GM12874 (cell line): ENCODE measurements at regions not wholly inside any gene's neighbourhood (a gene's known extent, or its start where the extent isn't known, plus 50 kb on each side); places are given as distances from the start of the nearest gene placed in this dataset.

ENCODE experiments used
- CTCF ChIP-seq: IDR thresholded peaks from 2 replicates; pipeline ENCODE4 v1.5.1; 2011; ENCODE audit warnings: low read depth, mild to moderate bottlenecking, control low read depth, low read length, moderate library complexity; ENCODE audit not compliant: insufficient read depth

DNA sequence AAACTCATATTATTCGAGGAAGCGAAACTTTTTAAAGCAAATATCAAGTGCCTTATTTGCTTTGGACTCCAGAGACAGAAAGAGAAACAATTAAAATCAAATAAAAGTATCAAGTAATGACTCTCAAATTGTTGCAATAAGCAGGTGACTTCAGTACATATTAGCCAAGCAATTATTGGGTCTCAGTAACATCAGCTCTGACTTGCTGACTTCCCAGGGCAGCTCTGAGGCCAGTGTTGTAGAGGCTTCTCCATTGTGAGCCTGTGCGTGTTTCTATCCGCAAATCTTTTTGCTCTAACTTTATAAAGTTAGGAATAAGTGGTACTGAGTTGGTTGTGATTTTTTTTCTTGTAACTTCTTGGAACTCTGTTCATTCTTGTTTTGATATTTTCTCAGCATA lies 186.8 kb upstream of the PRLR start:
- TF ChIP-seq CTCF, result no peak

DNA sequence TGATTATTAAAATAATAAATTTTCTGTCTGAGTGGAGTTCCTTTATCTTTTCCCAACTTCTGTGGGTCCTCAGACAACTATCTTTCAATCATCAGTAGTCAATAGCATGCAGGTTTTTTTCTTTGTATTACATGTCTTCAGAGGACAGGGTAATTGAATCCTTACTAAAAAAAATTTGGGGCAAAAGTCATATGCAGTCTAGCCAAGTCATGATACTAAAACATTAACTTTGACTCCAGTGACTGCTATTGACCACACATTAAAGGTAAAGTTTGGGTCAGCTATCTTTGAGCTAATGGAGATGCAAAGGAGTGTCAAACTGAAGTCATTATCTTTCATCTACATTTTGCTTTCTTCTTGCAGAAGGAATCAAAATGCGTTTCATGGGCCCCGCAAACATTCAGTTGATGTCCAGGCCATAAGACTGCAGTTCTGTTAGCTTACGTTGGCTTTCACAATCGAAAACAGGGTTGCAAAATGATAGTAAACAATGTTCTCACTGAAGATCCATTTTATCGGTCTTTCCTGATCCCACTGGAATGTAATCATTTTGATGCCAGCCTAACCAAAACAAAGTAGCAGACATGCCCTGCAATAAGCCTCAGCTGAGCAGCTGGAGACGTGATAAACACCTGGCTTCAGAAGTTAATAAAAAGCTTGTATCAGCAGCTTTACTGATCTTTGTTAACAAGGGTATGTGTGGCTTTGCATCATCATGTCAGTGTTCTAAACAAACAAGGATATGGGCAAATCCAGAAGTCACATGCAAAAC lies 186.1 kb upstream of the PRLR start:
- TF ChIP-seq CTCF, result no peak

GRCh38 chr5:35415309-35415708 lies 185.0 kb upstream of the PRLR start:
- no peak for TF ChIP-seq CTCF

GRCh38 chr5:35409361-35409760 lies 179.1 kb upstream of the PRLR start:
- no peak for TF ChIP-seq CTCF

GRCh38 chr5:35408146-35408545 lies 177.9 kb upstream of the PRLR start:
- no peak for TF ChIP-seq CTCF

- TF ChIP-seq CTCF, result no peak
These were observed 177.4 kb upstream of the PRLR start for GRCh38 chr5:35407697-35408096.

- no peak for TF ChIP-seq CTCF
These were observed 175.7 kb upstream of the PRLR start for GRCh38 chr5:35405938-35406337.
